Breast epithelium (tissue), 3 donors: ENCODE measurements at regions not wholly inside any gene's neighbourhood (a gene's known extent, or its start where the extent isn't known, plus 50 kb on each side); places are given as distances from the start of the nearest gene placed in this dataset.

Experiments
- POLR2A ChIP-seq: fragments of 450-650 bp; IDR thresholded peaks from one replicate; pipeline ENCODE4 v1.6.1; 2016; ENCODE audit warnings: antibody characterized with exemption, mild to moderate bottlenecking, moderate library complexity
- POLR2AphosphoS5 ChIP-seq, 3 donors: sonication (generic); formaldehyde crosslinking; IDR thresholded peaks; one replicate each; pipeline ENCODE4 v1.6.1; 2017; ENCODE audit warnings: antibody characterized with exemption in 3 of 3
- TF ChIP-seq, protein P1 (sequence below), 3 donors: fragments of 450-650 bp; IDR thresholded peaks; one replicate each; pipeline ENCODE4 v1.5.1; 2016 to 2017; ENCODE audit warnings: antibody characterized with exemption in 3 of 3, mild to moderate bottlenecking in 3 of 3, moderate library complexity in 3 of 3

DNA sequence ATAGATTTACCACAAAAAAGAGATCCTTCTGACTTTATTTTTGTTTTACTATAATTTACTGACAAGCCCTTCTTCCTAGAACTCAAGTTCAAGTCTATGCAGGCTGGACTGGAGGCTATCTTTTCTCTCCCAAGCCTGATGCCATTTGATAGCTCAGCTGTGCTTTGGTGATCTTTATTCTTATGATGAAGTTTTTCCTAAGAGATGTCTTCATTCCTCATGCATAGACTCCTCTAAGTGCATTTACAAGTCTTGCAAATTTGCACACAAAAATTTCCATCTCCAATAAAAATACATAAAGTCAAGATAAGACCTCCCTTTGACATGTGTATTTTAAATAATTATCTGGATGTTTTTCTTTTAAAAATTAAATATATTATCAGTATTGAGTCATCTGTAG lies 167.4 kb upstream of the ETAA1 start:
- TF ChIP-seq POLR2A (no peak), POLR2AphosphoS5 (IDR thresholded peaks at IDR 0.05) (no peak)
- TF ChIP-seq, protein P1, sequence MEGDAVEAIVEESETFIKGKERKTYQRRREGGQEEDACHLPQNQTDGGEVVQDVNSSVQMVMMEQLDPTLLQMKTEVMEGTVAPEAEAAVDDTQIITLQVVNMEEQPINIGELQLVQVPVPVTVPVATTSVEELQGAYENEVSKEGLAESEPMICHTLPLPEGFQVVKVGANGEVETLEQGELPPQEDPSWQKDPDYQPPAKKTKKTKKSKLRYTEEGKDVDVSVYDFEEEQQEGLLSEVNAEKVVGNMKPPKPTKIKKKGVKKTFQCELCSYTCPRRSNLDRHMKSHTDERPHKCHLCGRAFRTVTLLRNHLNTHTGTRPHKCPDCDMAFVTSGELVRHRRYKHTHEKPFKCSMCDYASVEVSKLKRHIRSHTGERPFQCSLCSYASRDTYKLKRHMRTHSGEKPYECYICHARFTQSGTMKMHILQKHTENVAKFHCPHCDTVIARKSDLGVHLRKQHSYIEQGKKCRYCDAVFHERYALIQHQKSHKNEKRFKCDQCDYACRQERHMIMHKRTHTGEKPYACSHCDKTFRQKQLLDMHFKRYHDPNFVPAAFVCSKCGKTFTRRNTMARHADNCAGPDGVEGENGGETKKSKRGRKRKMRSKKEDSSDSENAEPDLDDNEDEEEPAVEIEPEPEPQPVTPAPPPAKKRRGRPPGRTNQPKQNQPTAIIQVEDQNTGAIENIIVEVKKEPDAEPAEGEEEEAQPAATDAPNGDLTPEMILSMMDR (IDR thresholded peaks at IDR 0.05), result no peak
